ENCODE measurements at regions not wholly inside any gene's neighbourhood (a gene's known extent, or its start where the extent isn't known, plus 50 kb on each side); places are given as distances from the start of the nearest gene placed in this dataset.

GRCh38 chr10:78777466-78777865, 291.3 kb upstream of the ZMIZ1 start:
- H3K27ac ChIP-seq (ENCODE audit: low read depth, low read length) = peak overlapping the region; percentile 59
- H3K36me3 ChIP-seq (ENCODE audit: control insufficient read depth in 3 of 3, insufficient read depth in 3 of 3, low read length in 3 of 3) = no peaks in the 10 kb centered on the region
- H3K27me3 ChIP-seq (ENCODE audit: control insufficient read depth in 3 of 3, insufficient read depth in 3 of 3, low read length in 3 of 3) = no peaks in the 10 kb centered on the region
- no peaks in the 10 kb centered on the region for H3K9me3 ChIP-seq (ENCODE audit: control insufficient read depth in 3 of 3, low read length in 3 of 3)
- peaks cover 43 to 67% (median 67%) of the 10 kb centered on the region in 3 donors for H3K4me1 ChIP-seq (ENCODE audit: control insufficient read depth in 3 of 3, insufficient read depth in 3 of 3, low read length in 3 of 3)
- H3K9ac ChIP-seq (ENCODE audit: low read depth in 1 of 3, low read length in 3 of 3) = peak overlapping the region; percentile 44 to 78 (median 56)
- peak overlapping the region in 1 of 3 donors; percentile 17 for H3K4me3 ChIP-seq (ENCODE audit: low read length in 3 of 3)

GRCh38 chr10:78777867-78778266, 290.9 kb upstream of the ZMIZ1 start:
- H3K9ac ChIP-seq (ENCODE audit: low read depth in 1 of 3, low read length in 3 of 3) = peak overlapping the region; percentile 44 to 78 (median 56)
- H3K4me3 ChIP-seq (ENCODE audit: low read length in 3 of 3) = no peak overlapping the region
- no peaks in the 10 kb centered on the region for H3K27me3 ChIP-seq (ENCODE audit: control insufficient read depth in 3 of 3, insufficient read depth in 3 of 3, low read length in 3 of 3)
- H3K27ac ChIP-seq (ENCODE audit: low read depth, low read length) = peak overlapping the region; percentile 59
- H3K9me3 ChIP-seq (ENCODE audit: control insufficient read depth in 3 of 3, low read length in 3 of 3) = no peaks in the 10 kb centered on the region
- H3K4me1 ChIP-seq (ENCODE audit: control insufficient read depth in 3 of 3, insufficient read depth in 3 of 3, low read length in 3 of 3) = peaks cover 43 to 67% (median 64%) of the 10 kb centered on the region in 3 donors
- H3K36me3 ChIP-seq (ENCODE audit: control insufficient read depth in 3 of 3, insufficient read depth in 3 of 3, low read length in 3 of 3) = no peaks in the 10 kb centered on the region

GRCh38 chr10:78778444-78779338, 290.1 kb upstream of the ZMIZ1 start:
- Histone ChIP-seq H3K27ac (ENCODE audit: low read depth, low read length) (peak overlapping the region; percentile 59), H3K4me3 (ENCODE audit: low read length in 3 of 3) (no peak overlapping the region), H3K27me3 (ENCODE audit: control insufficient read depth in 3 of 3, insufficient read depth in 3 of 3, low read length in 3 of 3) (no peaks in the 10 kb centered on the region), H3K9me3 (ENCODE audit: control insufficient read depth in 3 of 3, low read length in 3 of 3) (no peaks in the 10 kb centered on the region), H3K9ac (ENCODE audit: low read depth in 1 of 3, low read length in 3 of 3) (peak overlapping the region in 2 of 3 donors; percentile 44 to 78), H3K4me1 (ENCODE audit: control insufficient read depth in 3 of 3, insufficient read depth in 3 of 3, low read length in 3 of 3) (peaks cover 43 to 67% (median 64%) of the 10 kb centered on the region in 3 donors), H3K36me3 (ENCODE audit: control insufficient read depth in 3 of 3, insufficient read depth in 3 of 3, low read length in 3 of 3) (no peaks in the 10 kb centered on the region)

- Histone ChIP-seq H3K36me3 (ENCODE audit: control insufficient read depth in 3 of 3, insufficient read depth in 3 of 3, low read length in 3 of 3) (no peaks in the 10 kb centered on the region), H3K27ac (ENCODE audit: low read depth, low read length) (no peak overlapping the region), H3K9me3 (ENCODE audit: control insufficient read depth in 3 of 3, low read length in 3 of 3) (no peaks in the 10 kb centered on the region), H3K9ac (ENCODE audit: low read depth in 1 of 3, low read length in 3 of 3) (no peak overlapping the region), H3K4me3 (ENCODE audit: low read length in 3 of 3) (no peak overlapping the region), H3K27me3 (ENCODE audit: control insufficient read depth in 3 of 3, insufficient read depth in 3 of 3, low read length in 3 of 3) (no peaks in the 10 kb centered on the region), H3K4me1 (ENCODE audit: control insufficient read depth in 3 of 3, insufficient read depth in 3 of 3, low read length in 3 of 3) (peaks cover 45 to 67% (median 62%) of the 10 kb centered on the region in 3 donors)
Observed at GRCh38 chr10:78779339-78779955, 289.3 kb upstream of the ZMIZ1 start.

GRCh38 chr10:78780551-78780961, 288.2 kb upstream of the ZMIZ1 start:
- Histone ChIP-seq H3K27ac (ENCODE audit: low read depth, low read length) (no peak overlapping the region), H3K9ac (ENCODE audit: low read depth in 1 of 3, low read length in 3 of 3) (peak overlapping the region in 1 of 3 donors; percentile 14), H3K36me3 (ENCODE audit: control insufficient read depth in 3 of 3, insufficient read depth in 3 of 3, low read length in 3 of 3) (no peaks in the 10 kb centered on the region), H3K27me3 (ENCODE audit: control insufficient read depth in 3 of 3, insufficient read depth in 3 of 3, low read length in 3 of 3) (no peaks in the 10 kb centered on the region), H3K9me3 (ENCODE audit: control insufficient read depth in 3 of 3, low read length in 3 of 3) (no peaks in the 10 kb centered on the region), H3K4me1 (ENCODE audit: control insufficient read depth in 3 of 3, insufficient read depth in 3 of 3, low read length in 3 of 3) (peaks cover 34 to 56% (median 53%) of the 10 kb centered on the region in 3 donors), H3K4me3 (ENCODE audit: low read length in 3 of 3) (peak overlapping the region in 1 of 3 donors; percentile 6)

- H3K9me3 ChIP-seq (ENCODE audit: control insufficient read depth in 3 of 3, low read length in 3 of 3) = no peaks in the 10 kb centered on the region
- H3K27me3 ChIP-seq (ENCODE audit: control insufficient read depth in 3 of 3, insufficient read depth in 3 of 3, low read length in 3 of 3) = no peaks in the 10 kb centered on the region
- H3K4me3 ChIP-seq (ENCODE audit: low read length in 3 of 3) = no peak overlapping the region
- H3K9ac ChIP-seq (ENCODE audit: low read depth in 1 of 3, low read length in 3 of 3) = no peak overlapping the region
- H3K36me3 ChIP-seq (ENCODE audit: control insufficient read depth in 3 of 3, insufficient read depth in 3 of 3, low read length in 3 of 3) = no peaks in the 10 kb centered on the region
- H3K4me1 ChIP-seq (ENCODE audit: control insufficient read depth in 3 of 3, insufficient read depth in 3 of 3, low read length in 3 of 3) = peaks cover 26 to 49% (median 47%) of the 10 kb centered on the region in 3 donors
- H3K27ac ChIP-seq (ENCODE audit: low read depth, low read length) = no peak overlapping the region
Observed at GRCh38 chr10:78781251-78781913, 287.4 kb upstream of the ZMIZ1 start.

- H3K36me3 ChIP-seq (ENCODE audit: control insufficient read depth in 3 of 3, insufficient read depth in 3 of 3, low read length in 3 of 3) = no peaks in the 10 kb centered on the region
- H3K27me3 ChIP-seq (ENCODE audit: control insufficient read depth in 3 of 3, insufficient read depth in 3 of 3, low read length in 3 of 3) = no peaks in the 10 kb centered on the region
- no peak overlapping the region for H3K4me3 ChIP-seq (ENCODE audit: low read length in 3 of 3)
- H3K27ac ChIP-seq (ENCODE audit: low read depth, low read length) = no peak overlapping the region
- peaks cover 23 to 44% (median 42%) of the 10 kb centered on the region in 3 donors for H3K4me1 ChIP-seq (ENCODE audit: control insufficient read depth in 3 of 3, insufficient read depth in 3 of 3, low read length in 3 of 3)
- no peak overlapping the region for H3K9ac ChIP-seq (ENCODE audit: low read depth in 1 of 3, low read length in 3 of 3)
- H3K9me3 ChIP-seq (ENCODE audit: control insufficient read depth in 3 of 3, low read length in 3 of 3) = no peaks in the 10 kb centered on the region
Observed at GRCh38 chr10:78781991-78782390, 286.8 kb upstream of the ZMIZ1 start.

- no peaks in the 10 kb centered on the region for H3K9me3 ChIP-seq (ENCODE audit: control insufficient read depth in 3 of 3, low read length in 3 of 3)
- no peak overlapping the region for H3K27ac ChIP-seq (ENCODE audit: low read depth, low read length)
- H3K9ac ChIP-seq (ENCODE audit: low read depth in 1 of 3, low read length in 3 of 3) = no peak overlapping the region
- H3K4me3 ChIP-seq (ENCODE audit: low read length in 3 of 3) = no peak overlapping the region
- peaks cover 18 to 39% (median 37%) of the 10 kb centered on the region in 3 donors for H3K4me1 ChIP-seq (ENCODE audit: control insufficient read depth in 3 of 3, insufficient read depth in 3 of 3, low read length in 3 of 3)
- no peaks in the 10 kb centered on the region for H3K36me3 ChIP-seq (ENCODE audit: control insufficient read depth in 3 of 3, insufficient read depth in 3 of 3, low read length in 3 of 3)
- no peaks in the 10 kb centered on the region for H3K27me3 ChIP-seq (ENCODE audit: control insufficient read depth in 3 of 3, insufficient read depth in 3 of 3, low read length in 3 of 3)
Observed at GRCh38 chr10:78782441-78782840, 286.3 kb upstream of the ZMIZ1 start.

GRCh38 chr10:78783753-78784152, 285.0 kb upstream of the ZMIZ1 start:
- no peaks in the 10 kb centered on the region for H3K9me3 ChIP-seq (ENCODE audit: control insufficient read depth in 3 of 3, low read length in 3 of 3)
- H3K27ac ChIP-seq (ENCODE audit: low read depth, low read length) = no peak overlapping the region
- no peaks in the 10 kb centered on the region for H3K27me3 ChIP-seq (ENCODE audit: control insufficient read depth in 3 of 3, insufficient read depth in 3 of 3, low read length in 3 of 3)
- H3K4me3 ChIP-seq (ENCODE audit: low read length in 3 of 3) = no peak overlapping the region
- H3K36me3 ChIP-seq (ENCODE audit: control insufficient read depth in 3 of 3, insufficient read depth in 3 of 3, low read length in 3 of 3) = no peaks in the 10 kb centered on the region
- H3K9ac ChIP-seq (ENCODE audit: low read depth in 1 of 3, low read length in 3 of 3) = no peak overlapping the region
- H3K4me1 ChIP-seq (ENCODE audit: control insufficient read depth in 3 of 3, insufficient read depth in 3 of 3, low read length in 3 of 3) = peaks cover 9 to 26% (median 24%) of the 10 kb centered on the region in 3 donors
